ENCODE measurements at regions not wholly inside any gene's neighbourhood (a gene's known extent, or its start where the extent isn't known, plus 50 kb on each side); places are given as distances from the start of the nearest gene placed in this dataset.

- Histone ChIP-seq H3K4me3 (no peak overlapping the region), H3K27ac (no peak overlapping the region), H3K4me1 (no peaks in the 10 kb centered on the region), H3K36me3 (no peaks in the 10 kb centered on the region), H3K27me3 (replicated peaks in 1 of 7) (peaks cover 0 to 37% (median 0%) of the 10 kb centered on the region in 7 donors), H3K9me3 (peaks cover 0 to 19% (median 3%) of the 10 kb centered on the region in 8 donors)
- TF ChIP-seq POLR2AphosphoS5 (IDR thresholded peaks at IDR 0.05) (no peak), CTCF (IDR thresholded peaks at IDR 0.05 in 8 of 11, conservative IDR thresholded peaks at IDR 0.05 in 3 of 11) (peak; percentile 58 to 82 (median 74))
- no peak for DNase-seq
- 35 to 41% (median 38%) methylated on average over 8 of the region's 8 CpGs for WGBS, 5 donors
- intact Hi-C loops (cut with DNase I; ENCODE audit: low total_unique reads): loop anchor here (5.0 to 10.0 kb wide), 2 partner anchors 396 to 484 kb away; no protein-coding TSS in a partner anchor
Measured at GRCh38 chr1:233790662-233791371, 113.7 kb upstream of the SLC35F3 start.

- no peak for TF ChIP-seq POLR2A (IDR thresholded peaks at IDR 0.05)
- peak in 5 of 11 experiments; percentile 7 to 48 (median 31) for TF ChIP-seq CTCF (IDR thresholded peaks at IDR 0.05 in 8 of 11, conservative IDR thresholded peaks at IDR 0.05 in 3 of 11)
- WGBS, 5 donors: 0 to 10% (median 7%) methylated on average over 1 of the region's 1 CpG
- no peaks in the 10 kb centered on the region for H3K4me1 ChIP-seq
- peaks cover 0 to 19% (median 3%) of the 10 kb centered on the region in 8 donors for H3K9me3 ChIP-seq
- no peak overlapping the region for H3K4me3 ChIP-seq
- intact Hi-C loops (cut with DNase I; ENCODE audit: low total_unique reads): loop anchor here (5.0 to 10.0 kb wide), 2 partner anchors 397 to 484 kb away; no protein-coding TSS in a partner anchor
- no peak for DNase-seq
- no peaks in the 10 kb centered on the region for H3K36me3 ChIP-seq
- peaks cover 0 to 37% (median 0%) of the 10 kb centered on the region in 7 donors for H3K27me3 ChIP-seq (replicated peaks in 1 of 7)
- no peak overlapping the region for H3K27ac ChIP-seq
Measured at GRCh38 chr1:233791372-233791703, 113.1 kb upstream of the SLC35F3 start.

- H3K27me3 ChIP-seq (replicated peaks in 1 of 7): peaks cover 0 to 37% (median 0%) of the 10 kb centered on the region in 7 donors
- DNase-seq: no peak
- 83 to 92% (median 85%) methylated on average over 6 of the region's 6 CpGs for WGBS, 5 donors
- H3K4me1 ChIP-seq: no peaks in the 10 kb centered on the region
- TF ChIP-seq POLR2AphosphoS5 (IDR thresholded peaks at IDR 0.05): no peak
- no peak for TF ChIP-seq POLR2A (IDR thresholded peaks at IDR 0.05)
- TF ChIP-seq CTCF (IDR thresholded peaks at IDR 0.05 in 8 of 11, conservative IDR thresholded peaks at IDR 0.05 in 3 of 11): no peak
- no peak overlapping the region for H3K4me3 ChIP-seq
- intact Hi-C loops (cut with DNase I; ENCODE audit: low total_unique reads): loop anchor here (5.0 to 10.0 kb wide), 2 partner anchors 397 to 484 kb away; no protein-coding TSS in a partner anchor
- no peak overlapping the region for H3K27ac ChIP-seq
- H3K9me3 ChIP-seq: peaks cover 0 to 19% (median 3%) of the 10 kb centered on the region in 8 donors
- H3K36me3 ChIP-seq: no peaks in the 10 kb centered on the region
Measured at GRCh38 chr1:233791721-233792120, 112.8 kb upstream of the SLC35F3 start.

DNA sequence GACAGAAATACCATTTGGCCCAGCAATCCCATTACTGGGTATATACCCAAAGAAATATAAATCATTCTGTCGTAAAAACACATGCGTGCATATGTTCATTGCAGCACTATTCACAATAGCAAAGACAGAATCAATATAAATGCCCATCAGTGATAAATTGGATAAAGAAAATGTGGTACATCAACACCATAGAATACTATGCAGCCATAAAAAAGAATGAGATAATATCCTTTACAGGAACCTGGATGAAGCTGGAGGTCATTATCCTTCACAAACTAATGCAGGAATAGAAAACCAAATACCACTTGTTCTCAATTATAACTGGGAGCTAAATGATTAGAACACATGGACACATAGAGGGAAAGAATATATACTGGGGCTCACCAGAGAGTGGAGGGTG is 109.6 kb upstream of the SLC35F3 start:
- Histone ChIP-seq H3K36me3 (no peaks in the 10 kb centered on the region), H3K4me3 (no peak overlapping the region), H3K27ac (no peak overlapping the region), H3K27me3 (replicated peaks in 1 of 7) (peaks cover 0 to 34% (median 0%) of the 10 kb centered on the region in 7 donors), H3K4me1 (no peaks in the 10 kb centered on the region), H3K9me3 (peaks cover 0 to 29% (median 5%) of the 10 kb centered on the region in 8 donors)
- no peak for DNase-seq
- WGBS, 5 donors: 94 to 98% (median 97%) methylated on average over 2 of the region's 2 CpGs
- intact Hi-C loops (cut with DNase I; ENCODE audit: low total_unique reads): loop anchor here (5.0 to 10.0 kb wide), 2 partner anchors 400 to 488 kb away; no protein-coding TSS in a partner anchor
- TF ChIP-seq POLR2A (IDR thresholded peaks at IDR 0.05): no peak
- TF ChIP-seq CTCF (IDR thresholded peaks at IDR 0.05 in 8 of 11, conservative IDR thresholded peaks at IDR 0.05 in 3 of 11): no peak
- TF ChIP-seq POLR2AphosphoS5 (IDR thresholded peaks at IDR 0.05): no peak

Measured in spleen (tissue), 11 donors.